ENCODE measurements at regions not wholly inside any gene's neighbourhood (a gene's known extent, or its start where the extent isn't known, plus 50 kb on each side); places are given as distances from the start of the nearest gene placed in this dataset.

DNA sequence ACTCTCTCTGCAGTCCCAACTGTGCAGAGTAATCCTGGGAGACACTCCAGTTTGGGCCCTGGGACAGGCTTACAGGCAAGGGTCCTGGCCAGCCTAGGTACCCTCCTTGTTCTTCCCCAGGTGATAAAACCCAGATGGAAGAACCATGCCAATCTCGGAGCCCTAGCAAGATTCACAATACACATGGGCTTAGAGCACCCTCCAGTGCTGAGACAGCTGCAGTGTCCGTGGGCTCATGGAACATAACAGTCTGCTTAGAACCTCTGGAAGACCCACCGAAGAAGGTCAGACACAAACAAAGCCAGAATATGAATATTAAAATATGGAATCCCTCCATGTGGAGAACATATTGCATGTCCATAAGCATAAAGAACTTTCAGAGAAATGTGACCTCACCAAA, 568.1 kb downstream of the KCNJ3 start:
- TF ChIP-seq POLR2A (IDR thresholded peaks at IDR 0.05; ENCODE audit: low read depth, low read length) = no peak
- TF ChIP-seq, protein P1, sequence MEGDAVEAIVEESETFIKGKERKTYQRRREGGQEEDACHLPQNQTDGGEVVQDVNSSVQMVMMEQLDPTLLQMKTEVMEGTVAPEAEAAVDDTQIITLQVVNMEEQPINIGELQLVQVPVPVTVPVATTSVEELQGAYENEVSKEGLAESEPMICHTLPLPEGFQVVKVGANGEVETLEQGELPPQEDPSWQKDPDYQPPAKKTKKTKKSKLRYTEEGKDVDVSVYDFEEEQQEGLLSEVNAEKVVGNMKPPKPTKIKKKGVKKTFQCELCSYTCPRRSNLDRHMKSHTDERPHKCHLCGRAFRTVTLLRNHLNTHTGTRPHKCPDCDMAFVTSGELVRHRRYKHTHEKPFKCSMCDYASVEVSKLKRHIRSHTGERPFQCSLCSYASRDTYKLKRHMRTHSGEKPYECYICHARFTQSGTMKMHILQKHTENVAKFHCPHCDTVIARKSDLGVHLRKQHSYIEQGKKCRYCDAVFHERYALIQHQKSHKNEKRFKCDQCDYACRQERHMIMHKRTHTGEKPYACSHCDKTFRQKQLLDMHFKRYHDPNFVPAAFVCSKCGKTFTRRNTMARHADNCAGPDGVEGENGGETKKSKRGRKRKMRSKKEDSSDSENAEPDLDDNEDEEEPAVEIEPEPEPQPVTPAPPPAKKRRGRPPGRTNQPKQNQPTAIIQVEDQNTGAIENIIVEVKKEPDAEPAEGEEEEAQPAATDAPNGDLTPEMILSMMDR (conservative IDR thresholded peaks at IDR 0.05; ENCODE audit: low read depth, low read length) = no peak
- TF ChIP-seq, protein P2, sequence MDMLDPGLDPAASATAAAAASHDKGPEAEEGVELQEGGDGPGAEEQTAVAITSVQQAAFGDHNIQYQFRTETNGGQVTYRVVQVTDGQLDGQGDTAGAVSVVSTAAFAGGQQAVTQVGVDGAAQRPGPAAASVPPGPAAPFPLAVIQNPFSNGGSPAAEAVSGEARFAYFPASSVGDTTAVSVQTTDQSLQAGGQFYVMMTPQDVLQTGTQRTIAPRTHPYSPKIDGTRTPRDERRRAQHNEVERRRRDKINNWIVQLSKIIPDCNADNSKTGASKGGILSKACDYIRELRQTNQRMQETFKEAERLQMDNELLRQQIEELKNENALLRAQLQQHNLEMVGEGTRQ (IDR thresholded peaks at IDR 0.05; ENCODE audit: low read depth, low read length) = no peak
- no peak for TF ChIP-seq RFX5 (IDR thresholded peaks at IDR 0.05; ENCODE audit: low read depth, low read length)
- no peak for TF ChIP-seq CEBPB (IDR thresholded peaks at IDR 0.05; ENCODE audit: low read depth, low read length)
- no peak for TF ChIP-seq MAZ (IDR thresholded peaks at IDR 0.05; ENCODE audit: borderline replicate concordance, low read depth, low read length)
- no peak for TF ChIP-seq BHLHE40 (IDR thresholded peaks at IDR 0.05; ENCODE audit: low read depth, low read length)
- no peak for TF ChIP-seq MXI1 (IDR thresholded peaks at IDR 0.05; ENCODE audit: borderline replicate concordance, low read depth, low read length)
- TF ChIP-seq CHD1 (IDR thresholded peaks at IDR 0.05; ENCODE audit: low read depth, low read length) = no peak
- TF ChIP-seq FOS (IDR thresholded peaks at IDR 0.05; ENCODE audit: low read depth, low read length) = no peak

All from IMR-90 (cell line).